ENCODE measurements at regions not wholly inside any gene's neighbourhood (a gene's known extent, or its start where the extent isn't known, plus 50 kb on each side); places are given as distances from the start of the nearest gene placed in this dataset.

DNA sequence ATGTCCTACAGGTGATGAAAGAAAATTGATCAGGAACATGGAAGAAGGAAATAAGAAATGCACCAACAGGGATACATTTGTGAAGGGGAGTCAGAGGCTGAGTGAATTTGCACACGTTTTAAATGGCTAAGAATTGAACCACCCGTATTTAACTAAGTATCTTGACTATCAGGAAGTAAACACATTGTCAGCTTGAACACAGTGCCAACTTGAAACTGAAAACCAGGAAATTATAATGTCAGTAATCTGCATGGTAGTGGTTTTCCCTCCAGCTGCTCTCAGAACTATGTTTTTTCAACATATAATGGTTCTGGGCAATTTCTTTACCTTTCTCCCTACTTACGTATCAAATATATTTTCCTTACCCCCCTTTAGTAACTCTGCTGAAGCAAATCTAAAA, 366.5 kb upstream of the POU3F2 start:
- TF ChIP-seq PPARA (CRISPR knock-in tag; IDR thresholded peaks at IDR 0.05; ENCODE audit: borderline replicate concordance) (no peak), ZNF565 (CRISPR knock-in tag; conservative IDR thresholded peaks at IDR 0.05; ENCODE audit: low read depth) (no peak), OSR1 (CRISPR knock-in tag; IDR thresholded peaks at IDR 0.05) (no peak)
- TF ChIP-seq, protein P1, sequence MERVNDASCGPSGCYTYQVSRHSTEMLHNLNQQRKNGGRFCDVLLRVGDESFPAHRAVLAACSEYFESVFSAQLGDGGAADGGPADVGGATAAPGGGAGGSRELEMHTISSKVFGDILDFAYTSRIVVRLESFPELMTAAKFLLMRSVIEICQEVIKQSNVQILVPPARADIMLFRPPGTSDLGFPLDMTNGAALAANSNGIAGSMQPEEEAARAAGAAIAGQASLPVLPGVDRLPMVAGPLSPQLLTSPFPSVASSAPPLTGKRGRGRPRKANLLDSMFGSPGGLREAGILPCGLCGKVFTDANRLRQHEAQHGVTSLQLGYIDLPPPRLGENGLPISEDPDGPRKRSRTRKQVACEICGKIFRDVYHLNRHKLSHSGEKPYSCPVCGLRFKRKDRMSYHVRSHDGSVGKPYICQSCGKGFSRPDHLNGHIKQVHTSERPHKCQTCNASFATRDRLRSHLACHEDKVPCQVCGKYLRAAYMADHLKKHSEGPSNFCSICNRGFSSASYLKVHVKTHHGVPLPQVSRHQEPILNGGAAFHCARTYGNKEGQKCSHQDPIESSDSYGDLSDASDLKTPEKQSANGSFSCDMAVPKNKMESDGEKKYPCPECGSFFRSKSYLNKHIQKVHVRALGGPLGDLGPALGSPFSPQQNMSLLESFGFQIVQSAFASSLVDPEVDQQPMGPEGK (CRISPR knock-in tag; IDR thresholded peaks at IDR 0.05; ENCODE audit: borderline replicate concordance): no peak
- TF ChIP-seq, protein P2, sequence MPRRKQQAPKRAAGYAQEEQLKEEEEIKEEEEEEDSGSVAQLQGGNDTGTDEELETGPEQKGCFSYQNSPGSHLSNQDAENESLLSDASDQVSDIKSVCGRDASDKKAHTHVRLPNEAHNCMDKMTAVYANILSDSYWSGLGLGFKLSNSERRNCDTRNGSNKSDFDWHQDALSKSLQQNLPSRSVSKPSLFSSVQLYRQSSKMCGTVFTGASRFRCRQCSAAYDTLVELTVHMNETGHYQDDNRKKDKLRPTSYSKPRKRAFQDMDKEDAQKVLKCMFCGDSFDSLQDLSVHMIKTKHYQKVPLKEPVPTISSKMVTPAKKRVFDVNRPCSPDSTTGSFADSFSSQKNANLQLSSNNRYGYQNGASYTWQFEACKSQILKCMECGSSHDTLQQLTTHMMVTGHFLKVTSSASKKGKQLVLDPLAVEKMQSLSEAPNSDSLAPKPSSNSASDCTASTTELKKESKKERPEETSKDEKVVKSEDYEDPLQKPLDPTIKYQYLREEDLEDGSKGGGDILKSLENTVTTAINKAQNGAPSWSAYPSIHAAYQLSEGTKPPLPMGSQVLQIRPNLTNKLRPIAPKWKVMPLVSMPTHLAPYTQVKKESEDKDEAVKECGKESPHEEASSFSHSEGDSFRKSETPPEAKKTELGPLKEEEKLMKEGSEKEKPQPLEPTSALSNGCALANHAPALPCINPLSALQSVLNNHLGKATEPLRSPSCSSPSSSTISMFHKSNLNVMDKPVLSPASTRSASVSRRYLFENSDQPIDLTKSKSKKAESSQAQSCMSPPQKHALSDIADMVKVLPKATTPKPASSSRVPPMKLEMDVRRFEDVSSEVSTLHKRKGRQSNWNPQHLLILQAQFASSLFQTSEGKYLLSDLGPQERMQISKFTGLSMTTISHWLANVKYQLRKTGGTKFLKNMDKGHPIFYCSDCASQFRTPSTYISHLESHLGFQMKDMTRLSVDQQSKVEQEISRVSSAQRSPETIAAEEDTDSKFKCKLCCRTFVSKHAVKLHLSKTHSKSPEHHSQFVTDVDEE (CRISPR knock-in tag; IDR thresholded peaks at IDR 0.05): no peak

Measured in SK-N-SH treated with all-trans-retinoic acid at 6 μM for 48 hours (cell line).